ENCODE measurements at regions not wholly inside any gene's neighbourhood (a gene's known extent, or its start where the extent isn't known, plus 50 kb on each side); places are given as distances from the start of the nearest gene placed in this dataset.

DNA sequence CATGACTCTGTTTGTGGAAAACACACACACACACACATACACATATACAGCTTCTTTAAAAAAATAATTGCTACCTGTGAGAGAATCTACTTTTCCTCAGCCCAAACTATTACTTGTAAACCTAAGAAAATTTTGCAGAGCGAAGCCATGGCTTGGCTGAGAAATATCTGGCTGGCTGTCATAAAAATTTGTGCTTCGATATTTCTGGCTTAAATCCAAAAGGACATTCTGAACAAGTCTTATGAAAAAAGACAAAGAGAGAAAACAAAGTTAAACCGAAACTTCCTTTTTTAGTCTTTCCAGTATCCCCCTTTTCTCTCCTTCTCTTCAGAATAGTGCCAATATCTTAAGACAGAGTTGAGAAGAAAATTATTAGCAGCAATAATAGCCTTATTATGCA is 2048.0 kb downstream of the SUCLG1 start:
- DNase-seq (ENCODE audit: low read depth), result no peak

DNA sequence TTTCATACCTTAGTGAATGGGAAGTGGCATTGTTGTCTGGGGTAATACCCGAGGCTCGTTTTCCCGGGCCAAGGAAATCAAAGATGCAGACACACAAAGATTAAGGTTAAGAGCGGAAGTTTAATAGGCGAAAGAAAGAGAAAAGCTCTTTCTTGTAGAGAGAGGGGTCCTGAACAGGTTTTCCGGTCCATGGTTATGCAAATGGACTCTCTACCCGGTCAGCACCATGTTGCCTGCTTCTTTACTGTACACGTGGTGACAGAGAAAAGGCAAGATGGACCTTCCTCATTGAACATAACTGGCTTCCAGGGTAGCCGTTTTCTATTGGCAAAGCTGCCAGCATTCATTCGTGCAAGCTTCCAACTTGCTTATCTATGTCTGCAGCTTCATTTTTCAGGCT is 2063.5 kb downstream of the SUCLG1 start:
- no peak overlapping the region for H3K4me3 ChIP-seq (ENCODE audit: low read depth, low read length)
- TF ChIP-seq, protein P1, sequence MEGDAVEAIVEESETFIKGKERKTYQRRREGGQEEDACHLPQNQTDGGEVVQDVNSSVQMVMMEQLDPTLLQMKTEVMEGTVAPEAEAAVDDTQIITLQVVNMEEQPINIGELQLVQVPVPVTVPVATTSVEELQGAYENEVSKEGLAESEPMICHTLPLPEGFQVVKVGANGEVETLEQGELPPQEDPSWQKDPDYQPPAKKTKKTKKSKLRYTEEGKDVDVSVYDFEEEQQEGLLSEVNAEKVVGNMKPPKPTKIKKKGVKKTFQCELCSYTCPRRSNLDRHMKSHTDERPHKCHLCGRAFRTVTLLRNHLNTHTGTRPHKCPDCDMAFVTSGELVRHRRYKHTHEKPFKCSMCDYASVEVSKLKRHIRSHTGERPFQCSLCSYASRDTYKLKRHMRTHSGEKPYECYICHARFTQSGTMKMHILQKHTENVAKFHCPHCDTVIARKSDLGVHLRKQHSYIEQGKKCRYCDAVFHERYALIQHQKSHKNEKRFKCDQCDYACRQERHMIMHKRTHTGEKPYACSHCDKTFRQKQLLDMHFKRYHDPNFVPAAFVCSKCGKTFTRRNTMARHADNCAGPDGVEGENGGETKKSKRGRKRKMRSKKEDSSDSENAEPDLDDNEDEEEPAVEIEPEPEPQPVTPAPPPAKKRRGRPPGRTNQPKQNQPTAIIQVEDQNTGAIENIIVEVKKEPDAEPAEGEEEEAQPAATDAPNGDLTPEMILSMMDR (IDR thresholded peaks at IDR 0.05; ENCODE audit: control insufficient read depth, extremely low read depth, insufficient read depth), result no peak
- no peak for DNase-seq (ENCODE audit: low read depth)

More for the DNA sequence above, 2048.0 kb downstream of the SUCLG1 start:
- H3K4me3 ChIP-seq (ENCODE audit: low read depth, low read length), result no peak overlapping the region
- TF ChIP-seq, protein P1 (IDR thresholded peaks at IDR 0.05; ENCODE audit: control insufficient read depth, extremely low read depth, insufficient read depth), result no peak

DNA sequence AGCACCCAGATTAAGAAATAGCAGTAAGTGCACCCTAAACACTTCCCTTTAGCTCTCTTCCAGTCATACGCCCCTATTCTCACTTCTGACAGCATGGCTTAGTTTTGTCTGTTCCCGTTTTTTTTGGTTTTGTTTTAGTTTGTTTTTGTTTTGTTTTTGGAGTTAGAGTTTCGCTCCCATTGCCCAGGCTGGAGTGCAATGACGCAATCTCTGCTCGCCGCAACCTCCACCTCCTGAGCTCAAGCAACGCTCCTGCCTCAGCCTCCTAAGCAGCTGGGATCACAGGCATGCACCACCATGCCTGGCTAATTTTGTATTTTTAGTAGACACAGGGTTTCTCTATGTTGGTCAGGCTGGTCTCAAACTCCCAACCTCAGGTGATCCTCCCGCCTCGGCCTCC is 2067.7 kb downstream of the SUCLG1 start:
- TF ChIP-seq, protein P1 (IDR thresholded peaks at IDR 0.05; ENCODE audit: control insufficient read depth, extremely low read depth, insufficient read depth), result no peak
- DNase-seq (ENCODE audit: low read depth), result no peak
- H3K4me3 ChIP-seq (ENCODE audit: low read depth, low read length), result no peak overlapping the region

GRCh38 chr2:82355622-82356021 is 2051.1 kb upstream of the LRRTM1 start:
- DNase-seq (ENCODE audit: low read depth), result no peak
- no peak overlapping the region for H3K4me3 ChIP-seq (ENCODE audit: low read depth, low read length)
- TF ChIP-seq, protein P1 (IDR thresholded peaks at IDR 0.05; ENCODE audit: control insufficient read depth, extremely low read depth, insufficient read depth), result no peak

- no peak overlapping the region for H3K4me3 ChIP-seq (ENCODE audit: low read depth, low read length)
- TF ChIP-seq, protein P1 (IDR thresholded peaks at IDR 0.05; ENCODE audit: control insufficient read depth, extremely low read depth, insufficient read depth), result no peak
- no peak for DNase-seq (ENCODE audit: low read depth)
Measured at GRCh38 chr2:82345910-82346309, 2041.4 kb upstream of the LRRTM1 start.

DNA sequence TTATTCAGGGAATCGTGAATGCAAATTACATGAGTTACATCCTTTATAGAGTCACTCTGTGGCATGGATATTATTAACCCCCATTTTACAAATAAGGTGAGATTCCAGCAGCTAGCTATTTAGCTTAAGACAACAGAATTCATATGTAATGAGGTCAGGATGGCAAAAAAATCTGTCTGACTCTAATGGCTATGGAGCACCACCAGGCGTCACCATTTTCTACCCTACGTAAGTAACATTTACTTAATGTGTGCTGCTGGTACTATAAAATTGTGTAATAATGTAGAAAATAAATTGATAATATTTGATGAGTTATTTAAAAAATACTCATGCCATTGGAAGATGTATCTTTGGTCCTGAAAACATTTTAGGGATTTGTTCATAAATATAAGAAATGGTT is 2040.1 kb upstream of the LRRTM1 start:
- TF ChIP-seq, protein P1 (IDR thresholded peaks at IDR 0.05; ENCODE audit: control insufficient read depth, extremely low read depth, insufficient read depth), result peak; percentile 24; the same call in 1 of the 2 replicates

GRCh38 chr2:82342356-82342755 is 2037.8 kb upstream of the LRRTM1 start:
- DNase-seq (ENCODE audit: low read depth), result no peak
- H3K4me3 ChIP-seq (ENCODE audit: low read depth, low read length), result no peak overlapping the region
- TF ChIP-seq, protein P1 (IDR thresholded peaks at IDR 0.05; ENCODE audit: control insufficient read depth, extremely low read depth, insufficient read depth), result no peak

More for the DNA sequence above, 2040.1 kb upstream of the LRRTM1 start:
- no peak overlapping the region for H3K4me3 ChIP-seq (ENCODE audit: low read depth, low read length)
- DNase-seq (ENCODE audit: low read depth), result no peak
